ENCODE measurements at regions not wholly inside any gene's neighbourhood (a gene's known extent, or its start where the extent isn't known, plus 50 kb on each side); places are given as distances from the start of the nearest gene placed in this dataset.

- POLR2A ChIA-PET, result no interaction called here
- H3K4me3 Mint-ChIP-seq (ENCODE audit: unreplicated experiment), result no peak overlapping the region
- peaks cover 6% of the 10 kb centered on the region for H3K36me3 Mint-ChIP-seq (ENCODE audit: insufficient read depth, unreplicated experiment)
- no peaks in the 10 kb centered on the region for H3K4me1 ChIP-seq
- CTCF ChIA-PET, result no interaction called here
- no peak for TF ChIP-seq CTCF (IDR thresholded peaks at IDR 0.05; ENCODE audit: insufficient read depth in 1 of 2, low read depth in 1 of 2, low read length in 1 of 2, severe bottlenecking in 1 of 2, unreplicated experiment in 1 of 2)
- H3K4me3 ChIP-seq (ENCODE audit: low read depth, low read length), result no peak overlapping the region
- no peaks in the 10 kb centered on the region for H3K9me3 ChIP-seq
- H3K36me3 ChIP-seq (ENCODE audit: control insufficient read depth, insufficient read depth, low read length), result no peaks in the 10 kb centered on the region
- H3K27me3 ChIP-seq (replicated peaks; ENCODE audit: control insufficient read depth, insufficient read depth, low read length), result no peaks in the 10 kb centered on the region
- H3K27ac Mint-ChIP-seq (ENCODE audit: unreplicated experiment), result no peak overlapping the region
- BruUV-seq (replicated peaks), result no TSS peak
- DNase-seq, result no peak
- peaks cover 5% of the 10 kb centered on the region for H3K27me3 Mint-ChIP-seq (ENCODE audit: insufficient read depth, unreplicated experiment)
- H3K9me3 Mint-ChIP-seq (ENCODE audit: unreplicated experiment), result no peaks in the 10 kb centered on the region
- H3K4me1 Mint-ChIP-seq (ENCODE audit: low read depth, unreplicated experiment), result no peaks in the 10 kb centered on the region
- intact Hi-C loops (cut with micrococcal nuclease; ENCODE audit: unreplicated experiment), result no loop called here
Observed at GRCh38 chr1:29671446-29672356, 435.4 kb downstream of the PTPRU start.

- Mint-ChIP-seq H3K36me3 (ENCODE audit: insufficient read depth, unreplicated experiment) (peaks cover 6% of the 10 kb centered on the region), H3K4me1 (ENCODE audit: low read depth, unreplicated experiment) (no peaks in the 10 kb centered on the region), H3K4me3 (ENCODE audit: unreplicated experiment) (no peak overlapping the region), H3K27me3 (ENCODE audit: insufficient read depth, unreplicated experiment) (peaks cover 12% of the 10 kb centered on the region), H3K27ac (ENCODE audit: unreplicated experiment) (no peak overlapping the region), H3K9me3 (ENCODE audit: unreplicated experiment) (no peaks in the 10 kb centered on the region)
- Histone ChIP-seq H3K4me1 (no peaks in the 10 kb centered on the region), H3K27me3 (replicated peaks; ENCODE audit: control insufficient read depth, insufficient read depth, low read length) (no peaks in the 10 kb centered on the region), H3K4me3 (ENCODE audit: low read depth, low read length) (no peak overlapping the region), H3K36me3 (ENCODE audit: control insufficient read depth, insufficient read depth, low read length) (no peaks in the 10 kb centered on the region), H3K9me3 (no peaks in the 10 kb centered on the region)
- no TSS peak for BruUV-seq (replicated peaks)
- no peak for TF ChIP-seq CTCF (IDR thresholded peaks at IDR 0.05; ENCODE audit: insufficient read depth in 1 of 2, low read depth in 1 of 2, low read length in 1 of 2, severe bottlenecking in 1 of 2, unreplicated experiment in 1 of 2)
- intact Hi-C loops (cut with micrococcal nuclease; ENCODE audit: unreplicated experiment), result no loop called here
- ChIA-PET CTCF (no interaction called here), POLR2A (no interaction called here)
- no peak for DNase-seq
Observed at GRCh38 chr1:29670752-29671151, 434.4 kb downstream of the PTPRU start.

GRCh38 chr1:29669912-29670311 lies 433.6 kb downstream of the PTPRU start:
- Histone ChIP-seq H3K9me3 (no peaks in the 10 kb centered on the region), H3K27me3 (replicated peaks; ENCODE audit: control insufficient read depth, insufficient read depth, low read length) (no peaks in the 10 kb centered on the region), H3K4me3 (ENCODE audit: low read depth, low read length) (no peak overlapping the region), H3K4me1 (no peaks in the 10 kb centered on the region), H3K36me3 (ENCODE audit: control insufficient read depth, insufficient read depth, low read length) (no peaks in the 10 kb centered on the region)
- H3K9me3 Mint-ChIP-seq (ENCODE audit: unreplicated experiment), result no peaks in the 10 kb centered on the region
- no peak for DNase-seq
- no peak overlapping the region for H3K27ac Mint-ChIP-seq (ENCODE audit: unreplicated experiment)
- peaks cover 18% of the 10 kb centered on the region for H3K27me3 Mint-ChIP-seq (ENCODE audit: insufficient read depth, unreplicated experiment)
- intact Hi-C loops (cut with micrococcal nuclease; ENCODE audit: unreplicated experiment), result no loop called here
- CTCF ChIA-PET, result no interaction called here
- peaks cover 6% of the 10 kb centered on the region for H3K36me3 Mint-ChIP-seq (ENCODE audit: insufficient read depth, unreplicated experiment)
- POLR2A ChIA-PET, result no interaction called here
- no TSS peak for BruUV-seq (replicated peaks)
- H3K4me1 Mint-ChIP-seq (ENCODE audit: low read depth, unreplicated experiment), result no peaks in the 10 kb centered on the region
- no peak overlapping the region for H3K4me3 Mint-ChIP-seq (ENCODE audit: unreplicated experiment)
- TF ChIP-seq CTCF (IDR thresholded peaks at IDR 0.05; ENCODE audit: insufficient read depth in 1 of 2, low read depth in 1 of 2, low read length in 1 of 2, severe bottlenecking in 1 of 2, unreplicated experiment in 1 of 2), result no peak
